H54 (cell line): ENCODE measurements at regions not wholly inside any gene's neighbourhood (a gene's known extent, or its start where the extent isn't known, plus 50 kb on each side); places are given as distances from the start of the nearest gene placed in this dataset.

Experiments
- DNase-seq: peaks from one replicate; pipeline ENCODE4 v3.0.0; 2011; ENCODE audit warnings: low spot score, mixed read lengths; ENCODE audit not compliant: insufficient read length
- FAIRE-seq: peaks from 3 replicates; lab custom pipeline; 2011; peaks lifted over from hg19 to GRCh38; lab: Jason Lieb, UNC
- POLR2A ChIP-seq: IDR thresholded peaks from 2 replicates; pipeline ENCODE4 v1.6.1; 2011; ENCODE audit warnings: low read depth, mild to moderate bottlenecking, low read length

DNA sequence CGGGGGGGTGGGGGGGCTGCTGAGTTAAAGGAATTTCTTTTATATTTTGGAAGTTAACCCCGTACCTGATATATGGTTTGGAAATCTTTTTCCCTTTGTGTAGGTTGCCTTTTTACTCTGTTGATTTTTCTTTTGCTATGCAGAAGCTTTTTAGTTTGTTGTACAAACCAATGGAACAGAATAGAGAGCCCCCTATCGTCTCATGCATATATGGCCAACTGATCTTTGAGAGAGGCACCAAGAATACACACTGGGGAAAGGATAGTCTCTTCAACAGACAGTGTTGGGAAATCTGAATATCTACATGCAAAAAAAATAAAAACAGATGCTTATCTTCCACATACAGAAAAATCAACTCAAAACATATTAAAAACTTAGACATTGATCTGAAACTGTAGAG, 647.8 kb upstream of the KLHL29 start:
- DNase-seq = no peak
- no peak for TF ChIP-seq POLR2A
- no peak for FAIRE-seq

DNA sequence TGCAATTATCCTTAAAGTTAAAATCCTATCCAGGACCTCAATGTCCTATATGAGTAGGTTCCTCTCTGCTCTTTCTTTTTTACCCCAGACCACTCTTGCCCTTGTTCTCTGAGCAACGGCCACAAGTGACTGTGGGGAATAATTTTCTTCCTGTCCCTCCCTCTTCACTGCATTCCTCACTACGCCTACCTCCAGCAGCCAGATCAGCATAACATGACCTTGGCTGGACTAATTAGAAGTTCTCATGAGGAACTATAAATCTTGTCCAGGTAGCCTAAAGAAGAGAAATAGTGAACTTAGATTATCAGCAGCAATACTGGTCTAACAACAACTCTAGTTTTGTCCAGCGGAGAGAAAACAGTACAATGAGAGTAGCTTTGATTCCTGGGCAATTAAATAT, 643.8 kb upstream of the KLHL29 start:
- DNase-seq (no peak), FAIRE-seq (no peak)
- no peak for TF ChIP-seq POLR2A

DNA sequence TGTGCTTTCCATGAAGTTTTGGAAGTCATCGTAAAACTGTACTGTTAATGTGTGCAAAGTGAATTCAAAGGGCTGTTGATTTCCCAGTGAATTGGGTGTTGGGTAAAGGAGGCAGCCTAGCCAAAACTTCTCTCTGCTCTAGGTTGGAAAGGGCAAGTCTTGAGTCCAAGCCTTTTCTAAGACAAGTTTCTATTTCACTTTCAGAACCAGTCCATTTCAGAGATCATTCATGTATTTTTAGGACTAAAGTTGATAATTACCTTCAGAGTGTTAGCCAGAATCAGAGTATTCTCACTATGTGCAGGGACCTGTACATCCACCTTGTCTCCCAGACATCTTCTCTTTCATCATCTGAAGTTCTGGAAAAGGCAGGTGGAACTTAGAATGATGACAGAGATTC, 636.1 kb upstream of the KLHL29 start:
- FAIRE-seq (no peak), DNase-seq (no peak)
- no peak for TF ChIP-seq POLR2A

DNA sequence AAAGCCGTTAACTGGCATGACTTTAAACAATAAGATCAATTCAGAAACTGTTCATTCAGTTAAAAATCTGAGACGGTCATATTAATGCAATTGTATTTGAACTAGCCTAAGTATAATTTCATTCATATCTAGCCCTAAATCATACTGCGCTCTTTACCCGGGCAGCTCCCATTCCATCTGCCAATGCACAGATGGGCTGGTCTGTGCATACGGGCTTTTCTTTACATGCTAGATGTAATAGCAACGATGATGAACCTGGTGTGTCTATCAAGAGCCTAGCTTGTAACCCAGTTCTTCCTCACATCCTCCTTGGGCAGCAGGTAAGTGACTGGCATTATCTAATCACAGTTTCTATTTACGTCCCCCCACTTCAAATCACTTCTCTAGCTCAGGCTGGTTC, 631.5 kb upstream of the KLHL29 start:
- FAIRE-seq (no peak), DNase-seq (no peak)
- TF ChIP-seq POLR2A = no peak

DNA sequence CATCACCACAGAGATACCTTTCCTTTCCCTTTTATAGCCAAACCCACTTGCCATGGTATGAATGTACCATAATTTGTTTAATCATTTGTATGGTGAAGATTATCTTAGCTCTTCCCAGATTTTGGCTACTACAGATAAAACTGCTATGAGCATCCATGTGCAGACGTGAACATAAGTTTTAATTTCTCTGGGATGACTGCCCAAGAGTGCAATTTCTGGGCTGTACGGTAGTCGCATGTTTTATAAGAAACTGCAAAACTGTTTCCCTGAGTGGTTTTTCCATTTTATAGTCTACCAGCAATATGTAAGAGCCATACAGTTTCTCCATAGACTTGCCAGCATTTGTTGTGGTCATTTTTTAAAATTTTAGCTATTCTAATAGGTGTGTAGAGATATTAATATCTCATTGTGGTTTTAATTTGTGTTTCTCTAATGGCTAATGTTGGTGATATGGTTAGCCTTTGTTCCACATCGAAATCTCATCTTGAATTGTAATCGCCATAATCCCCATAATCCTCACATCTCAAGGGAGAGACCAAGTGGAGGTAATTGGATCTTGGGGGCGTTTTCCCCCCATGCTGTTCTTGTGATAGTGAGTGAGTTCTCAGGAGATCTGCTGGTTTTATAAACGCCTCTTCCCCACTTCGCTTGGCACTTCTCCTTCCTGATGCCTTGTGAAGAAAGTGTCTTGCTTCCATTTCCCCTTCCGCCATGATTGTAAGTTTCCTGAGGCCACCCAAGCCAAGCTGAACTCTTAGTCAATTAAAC, 628.5 kb upstream of the KLHL29 start:
- FAIRE-seq (no peak), DNase-seq (no peak)
- no peak for TF ChIP-seq POLR2A

GRCh38 chr2:22769497-22769896, 615.5 kb upstream of the KLHL29 start:
- no peak for TF ChIP-seq POLR2A
- FAIRE-seq (no peak), DNase-seq (no peak)

- DNase-seq (no peak), FAIRE-seq (no peak)
- no peak for TF ChIP-seq POLR2A
Observed at GRCh38 chr2:22784566-22784965, 600.4 kb upstream of the KLHL29 start.

DNA sequence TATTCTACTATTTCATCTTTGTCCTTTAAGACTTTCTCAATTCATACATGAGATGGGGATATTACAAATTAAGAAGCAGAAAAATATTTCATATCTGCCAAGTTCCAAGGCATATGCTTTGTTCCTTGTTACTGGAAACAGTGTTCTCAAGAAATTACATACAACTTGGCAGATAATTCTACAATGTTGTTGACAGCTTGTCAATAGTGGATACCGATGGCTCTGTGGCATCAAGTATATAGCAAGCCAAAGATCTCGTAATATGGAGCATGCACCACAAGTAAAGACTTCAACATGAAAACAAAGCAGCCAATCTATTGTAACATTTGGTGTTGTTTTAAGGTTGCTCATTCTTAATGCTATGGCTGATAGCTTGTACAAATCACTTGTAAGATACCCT, 598.2 kb upstream of the KLHL29 start:
- FAIRE-seq (no peak), DNase-seq (no peak)
- TF ChIP-seq POLR2A = no peak

DNA sequence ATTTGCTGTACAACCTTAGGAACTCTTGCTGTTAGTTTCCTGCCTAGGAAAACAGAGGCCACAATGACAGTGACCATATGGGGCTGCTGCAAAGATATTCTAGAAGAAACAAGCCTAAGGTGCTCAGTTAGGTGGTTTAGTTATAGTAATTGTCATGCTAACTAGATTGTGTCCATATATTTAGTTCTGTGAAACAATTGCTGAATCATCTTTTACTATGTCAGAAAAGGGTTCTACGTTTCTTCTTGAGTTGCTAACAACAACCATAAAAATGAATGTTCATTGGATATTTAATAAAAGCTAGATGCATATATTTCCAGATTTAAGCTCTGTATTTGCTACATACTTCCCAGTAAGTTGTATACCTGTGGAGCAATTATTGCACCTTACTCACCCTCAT, 597.2 kb upstream of the KLHL29 start:
- no peak for FAIRE-seq
- DNase-seq = no peak
- no peak for TF ChIP-seq POLR2A

DNA sequence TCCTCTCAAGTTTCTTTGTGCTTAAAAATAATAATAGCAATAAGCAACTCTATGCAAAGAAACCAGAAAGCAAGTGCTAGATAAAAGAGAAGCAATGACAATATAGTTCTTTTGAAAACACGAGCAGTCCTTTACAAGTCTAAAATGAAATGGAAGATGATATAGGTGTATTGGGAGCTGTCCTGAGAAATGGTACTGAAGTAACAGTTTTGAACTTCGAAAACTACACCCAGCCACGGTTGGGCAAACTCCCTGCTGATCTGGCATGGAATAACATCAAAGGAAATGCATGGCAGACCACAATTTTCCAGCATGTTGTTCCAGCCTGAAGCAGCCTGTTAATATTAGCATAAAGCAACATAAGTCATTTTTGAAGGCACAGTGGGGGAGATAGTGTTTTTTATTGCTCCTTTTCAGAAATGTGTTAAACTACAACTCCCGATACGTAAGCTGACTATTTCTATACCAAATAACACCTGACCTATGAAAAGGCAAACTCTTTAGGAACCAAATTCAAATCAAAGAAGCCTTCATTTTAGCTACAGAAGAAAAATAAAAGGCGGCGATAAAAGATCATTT, 596.1 kb upstream of the KLHL29 start:
- FAIRE-seq = no peak
- no peak for TF ChIP-seq POLR2A
- DNase-seq = no peak

DNA sequence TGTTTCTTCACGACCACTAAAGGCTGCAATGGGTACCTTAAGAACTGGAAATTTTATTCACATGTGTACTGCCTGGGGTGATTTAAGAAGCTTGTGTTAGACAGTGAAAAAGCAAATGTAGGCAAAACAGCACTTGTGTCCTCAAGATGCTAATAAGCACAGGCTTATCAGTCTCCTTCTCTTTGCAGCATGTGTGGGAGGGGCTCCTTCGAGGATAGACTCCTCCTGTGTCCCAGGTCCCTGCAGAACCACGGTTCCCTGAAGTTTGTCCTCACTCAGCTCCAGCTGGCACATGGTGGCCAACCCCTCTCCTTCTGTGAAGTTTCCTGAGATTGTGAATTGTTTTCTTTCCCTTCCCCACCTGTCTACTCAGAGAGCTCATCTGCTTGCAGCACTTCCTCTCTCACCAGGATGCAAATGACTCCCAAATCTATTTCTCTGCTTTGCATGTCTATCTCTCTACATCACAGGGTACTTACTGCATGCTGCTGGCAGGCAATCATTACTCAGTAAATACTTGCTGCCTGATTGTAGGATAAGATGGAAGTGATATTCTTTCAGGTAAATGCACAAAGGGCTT, 589.6 kb upstream of the KLHL29 start:
- FAIRE-seq = no peak
- no peak for DNase-seq
- TF ChIP-seq POLR2A = no peak

- FAIRE-seq = no peak
- DNase-seq = no peak
- no peak for TF ChIP-seq POLR2A
Observed at GRCh38 chr2:22798386-22798785, 586.6 kb upstream of the KLHL29 start.

GRCh38 chr2:22800412-22800811, 584.6 kb upstream of the KLHL29 start:
- FAIRE-seq = no peak
- TF ChIP-seq POLR2A = no peak
- DNase-seq = no peak

GRCh38 chr2:22801071-22801470, 583.9 kb upstream of the KLHL29 start:
- FAIRE-seq = no peak
- no peak for DNase-seq
- TF ChIP-seq POLR2A = no peak

GRCh38 chr2:22801970-22802369, 583.0 kb upstream of the KLHL29 start:
- DNase-seq = no peak
- no peak for FAIRE-seq
- no peak for TF ChIP-seq POLR2A

DNA sequence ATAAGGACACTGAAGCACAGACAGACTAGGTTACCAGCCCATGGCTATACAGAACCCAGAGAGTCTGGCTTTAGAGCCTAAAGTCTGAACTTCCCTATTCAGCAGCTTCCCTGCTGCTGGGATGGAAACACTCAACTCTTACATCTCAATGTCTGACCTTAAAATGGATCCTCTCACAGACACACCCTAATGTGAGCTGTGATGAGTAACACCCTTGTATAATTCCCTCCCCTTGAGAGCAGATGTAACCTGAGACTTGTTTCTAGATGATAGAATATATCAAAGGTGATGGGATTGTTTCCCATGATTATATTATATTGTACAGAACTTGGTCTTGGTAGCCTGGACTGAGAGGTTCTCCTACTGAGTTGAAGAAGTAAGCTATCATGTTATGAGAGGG, 577.1 kb upstream of the KLHL29 start:
- FAIRE-seq (no peak), DNase-seq (no peak)
- no peak for TF ChIP-seq POLR2A
